Right renal pelvis (tissue), 4 donors: ENCODE measurements at regions not wholly inside any gene's neighbourhood (a gene's known extent, or its start where the extent isn't known, plus 50 kb on each side); places are given as distances from the start of the nearest gene placed in this dataset.
"Not testable (repeated sequence)": the region's sequence is repeated elsewhere in the genome, so short reads cannot be mapped to it uniquely, and the experiment has no call there.

ENCODE experiments used
- DNase-seq, 4 donors: peaks; one replicate each; pipeline ENCODE4 v3.0.0-alpha.2; 2013; ENCODE audit warnings: low read depth in 4 of 4, low spot score in 3 of 4, missing footprints in 1 of 4

DNA sequence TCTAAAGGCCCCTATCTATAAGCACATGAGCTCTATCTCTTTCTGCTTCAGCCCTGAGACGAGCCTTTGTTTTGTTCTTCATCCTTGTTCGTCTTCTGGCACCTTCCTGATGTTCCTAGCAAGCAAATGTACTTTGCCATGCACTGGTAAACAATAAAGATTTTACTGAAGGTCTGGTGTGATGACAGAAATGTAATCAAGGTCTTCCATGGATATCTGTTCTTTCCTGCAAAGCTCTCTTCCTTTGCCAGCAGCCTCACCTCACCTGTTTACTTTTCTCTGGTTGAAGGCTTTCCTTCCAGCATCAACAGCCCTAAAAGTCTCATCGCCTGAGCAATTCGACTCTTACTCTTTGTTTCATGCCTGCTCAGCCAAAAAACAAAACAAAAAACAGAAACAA is 330.3 kb downstream of the PCNX1 start:
- no peak for DNase-seq

DNA sequence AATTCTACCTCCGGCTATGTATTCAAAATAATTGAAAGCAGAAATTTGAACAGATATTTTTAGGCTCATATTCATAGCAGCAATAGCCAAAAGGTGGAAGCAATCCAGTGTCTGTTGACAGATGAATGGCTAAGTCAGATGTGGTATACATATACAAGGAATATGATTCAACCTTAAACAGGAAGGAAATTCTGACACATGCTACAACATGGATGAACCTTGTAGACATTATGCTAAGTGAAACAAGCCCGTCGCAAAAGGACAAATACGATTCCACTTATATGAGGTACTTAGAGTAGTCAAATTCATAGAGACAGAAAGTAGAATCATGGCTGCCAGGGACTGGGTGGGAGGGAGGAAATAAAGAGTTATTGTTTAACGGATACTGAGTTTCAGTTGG is 331.6 kb downstream of the PCNX1 start:
- DNase-seq: no peak

DNA sequence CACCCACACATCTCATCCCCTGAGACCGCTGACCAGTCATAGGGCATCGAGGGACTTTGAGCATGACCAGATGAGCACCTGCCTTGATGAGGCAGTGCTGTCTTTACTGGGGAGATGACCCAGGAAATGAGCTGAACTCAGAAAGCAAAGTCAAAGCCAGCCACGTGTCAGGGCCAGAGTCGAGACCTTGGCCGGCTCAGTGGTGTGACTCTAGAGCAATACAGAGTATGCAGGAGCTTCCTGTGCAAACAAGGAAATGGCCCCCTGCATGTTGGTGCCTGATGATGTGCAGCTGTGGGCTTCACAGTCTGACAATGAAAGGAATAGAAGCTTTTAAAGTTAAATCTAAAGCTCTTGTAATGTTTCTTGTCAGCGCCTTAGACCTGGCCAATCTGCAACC is 332.9 kb downstream of the PCNX1 start:
- DNase-seq: no peak

DNA sequence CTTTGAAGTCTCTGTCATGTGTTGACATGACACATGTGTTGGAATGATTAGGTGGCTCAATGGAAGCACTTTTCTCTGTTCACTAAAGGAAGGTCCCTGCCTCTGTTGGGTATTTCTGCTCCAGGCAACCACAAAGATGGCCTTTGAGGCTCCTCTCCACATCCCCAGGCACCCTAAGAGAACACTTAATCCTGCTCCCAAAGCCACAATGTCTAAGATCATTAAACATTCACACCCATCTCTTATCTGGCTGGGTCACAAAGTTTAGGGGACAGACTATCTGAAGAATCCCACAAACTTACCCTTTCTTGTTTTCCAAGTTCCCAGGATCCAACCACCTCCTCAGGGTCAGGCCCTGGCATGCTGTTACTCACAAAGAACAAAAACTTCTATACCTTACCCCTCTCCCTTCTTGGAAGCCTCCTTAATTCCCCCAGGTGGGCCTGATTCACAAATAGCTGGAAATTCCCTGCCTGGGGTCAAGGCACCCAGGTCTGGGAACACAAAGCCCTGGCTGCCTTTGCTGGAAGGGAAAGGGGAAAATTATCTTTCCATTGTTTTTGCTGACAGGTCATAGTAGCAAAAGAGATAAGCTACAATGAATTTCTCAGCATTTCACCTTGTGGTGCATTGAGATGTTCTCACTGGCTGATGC is 333.7 kb downstream of the PCNX1 start:
- no peak for DNase-seq

DNA sequence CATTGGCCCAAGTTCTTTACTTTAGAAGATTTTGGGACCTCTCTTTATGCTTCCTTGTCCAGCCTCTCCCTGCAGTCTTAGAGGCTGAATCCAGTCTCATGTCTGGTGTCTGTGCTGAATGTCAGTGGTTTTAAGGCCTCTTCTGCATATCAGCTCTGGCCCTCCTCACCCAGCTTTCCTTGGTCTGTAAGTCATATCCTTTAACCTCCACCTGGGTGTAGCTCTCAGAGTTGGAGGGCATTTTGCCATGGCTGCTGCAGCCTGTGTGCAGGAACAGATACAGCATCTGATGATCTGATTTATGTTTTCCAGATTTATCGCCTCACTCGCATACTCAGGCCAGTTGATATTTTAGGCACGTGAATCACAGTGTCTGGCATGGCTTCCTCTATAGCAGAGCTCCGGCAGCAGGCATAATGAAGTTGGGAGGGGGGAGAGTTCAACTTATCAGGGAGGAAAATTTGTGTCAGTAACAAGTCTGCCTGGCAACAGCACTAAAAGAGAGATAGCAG is 335.0 kb downstream of the PCNX1 start:
- DNase-seq: no peak

DNA sequence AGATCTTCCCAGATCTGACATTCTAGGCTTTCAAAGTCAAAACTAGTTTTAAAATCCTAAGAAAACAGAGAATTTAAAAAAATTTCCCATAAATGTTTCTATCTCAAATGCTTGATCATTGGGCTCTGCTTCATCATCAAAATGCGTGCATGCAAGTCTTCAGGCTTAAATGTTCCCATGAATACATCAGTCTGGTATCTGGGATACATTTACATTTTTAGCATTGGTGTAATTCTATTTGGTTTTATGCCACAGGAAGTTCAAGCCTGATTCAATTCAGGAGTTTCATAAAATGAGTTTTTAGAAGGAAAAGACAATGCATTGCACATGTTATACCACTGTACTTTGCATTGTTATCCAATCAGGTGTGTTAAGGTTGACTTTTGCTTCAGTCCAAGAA is 336.4 kb downstream of the PCNX1 start:
- DNase-seq: no peak

DNA sequence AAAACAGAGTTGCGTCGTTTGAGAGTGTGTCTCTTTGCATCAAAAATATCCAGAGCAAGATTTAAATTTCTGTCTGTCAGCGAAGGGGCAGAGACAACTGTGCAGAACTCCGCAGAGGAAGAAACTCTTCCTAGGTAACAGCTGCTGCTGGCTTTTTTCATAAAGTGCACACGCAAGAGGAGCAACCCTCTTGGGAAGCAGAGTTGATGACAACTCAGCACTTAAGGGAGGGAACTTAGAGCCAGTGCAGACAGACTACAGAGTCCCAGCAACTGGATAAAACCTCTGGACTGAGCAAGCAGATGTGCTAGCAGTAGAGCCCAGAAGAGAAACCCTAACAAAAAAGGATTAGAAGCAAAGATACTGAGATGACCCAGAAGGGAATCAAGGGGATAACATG is 337.1 kb downstream of the PCNX1 start:
- DNase-seq: no peak

DNA sequence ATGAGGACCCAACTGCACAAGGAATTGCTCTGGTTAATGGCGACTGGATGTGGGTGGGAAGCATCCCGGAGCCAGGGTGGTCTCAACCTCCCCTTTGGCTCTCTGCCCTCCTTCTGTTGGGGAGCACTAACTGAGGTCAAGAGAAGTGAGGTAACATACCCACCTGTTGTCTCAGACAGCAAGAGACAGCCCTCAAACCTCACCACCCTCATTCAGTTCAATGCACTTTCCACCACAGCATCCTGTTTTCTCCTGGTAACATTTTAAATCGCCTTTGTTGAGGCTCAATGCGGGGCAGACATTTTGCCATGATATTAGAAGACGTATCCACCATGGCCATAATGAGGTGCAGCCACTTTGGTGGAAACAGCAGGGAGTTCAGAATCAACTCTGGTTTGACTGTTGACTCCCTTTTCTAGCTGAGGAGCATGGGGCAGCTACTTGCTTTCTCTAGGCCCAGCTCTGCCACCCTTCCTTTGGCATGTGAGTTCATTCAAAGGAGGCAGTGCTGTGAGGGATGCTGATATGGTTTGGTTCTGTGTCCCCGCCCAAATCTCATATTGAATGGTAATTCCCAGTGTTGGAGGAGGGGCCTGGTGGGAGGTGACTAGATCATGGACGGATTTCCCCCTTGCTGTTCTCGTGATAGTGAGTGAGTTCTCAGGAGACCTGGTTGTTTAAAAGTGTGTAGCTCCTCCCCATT is 338.6 kb downstream of the PCNX1 start:
- DNase-seq: no peak

DNA sequence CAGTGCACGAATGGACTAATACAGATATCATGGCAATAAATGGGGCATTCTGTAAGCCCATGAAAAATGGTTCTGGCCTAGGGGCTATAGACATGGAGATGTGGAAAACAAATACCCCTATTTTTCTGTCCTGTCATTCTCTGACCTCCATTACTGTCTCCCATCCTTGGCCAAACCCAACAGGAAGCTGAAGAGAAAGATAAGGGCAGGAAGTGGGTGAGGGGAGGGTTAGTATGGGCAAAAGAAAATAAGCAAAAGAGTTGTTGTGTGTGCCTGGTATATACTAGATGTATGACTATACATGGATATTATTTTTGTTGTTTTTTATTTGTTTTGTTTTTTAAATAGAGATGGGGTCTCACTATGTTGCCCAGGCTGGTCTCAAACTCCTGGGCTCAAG is 339.3 kb downstream of the PCNX1 start:
- no peak for DNase-seq

DNA sequence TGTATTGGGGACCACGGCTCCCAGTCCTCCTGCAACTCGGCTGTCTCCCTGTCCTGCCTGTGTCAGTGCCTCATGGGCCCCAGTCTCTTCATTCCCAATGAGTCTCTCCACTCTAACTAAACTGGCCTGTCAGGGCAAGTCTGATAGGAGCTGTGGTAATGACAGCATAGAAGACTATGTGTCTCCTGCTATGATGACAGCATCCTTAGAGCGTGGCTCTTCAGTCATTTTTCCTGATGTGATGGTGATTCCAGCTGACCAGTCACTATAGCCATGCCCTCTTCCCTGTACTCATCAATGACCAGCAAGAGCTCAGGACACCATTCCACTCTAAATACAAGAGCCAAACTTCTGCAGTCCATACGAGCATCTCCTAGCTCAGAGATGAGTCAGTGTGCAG is 339.8 kb downstream of the PCNX1 start:
- DNase-seq: no peak

DNA sequence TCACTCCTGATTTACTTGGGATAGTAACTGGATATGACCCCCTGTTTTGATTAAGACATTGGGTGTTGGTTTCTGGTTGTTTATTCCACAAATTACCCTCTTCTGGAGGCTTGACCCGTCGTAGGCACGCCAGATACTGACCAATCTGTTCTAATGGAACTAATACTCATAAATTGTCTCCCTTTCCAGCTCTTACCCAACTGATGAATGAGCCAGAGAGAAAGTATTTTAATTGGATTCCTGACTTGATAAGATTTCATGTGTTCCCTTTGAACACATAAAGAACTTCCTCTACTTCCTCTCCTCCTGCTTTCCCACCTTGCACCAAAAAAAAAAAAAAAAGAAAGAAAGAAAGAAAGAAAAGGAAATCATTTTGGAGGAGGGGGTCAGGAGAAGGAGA is 340.9 kb downstream of the PCNX1 start:
- no peak for DNase-seq

DNA sequence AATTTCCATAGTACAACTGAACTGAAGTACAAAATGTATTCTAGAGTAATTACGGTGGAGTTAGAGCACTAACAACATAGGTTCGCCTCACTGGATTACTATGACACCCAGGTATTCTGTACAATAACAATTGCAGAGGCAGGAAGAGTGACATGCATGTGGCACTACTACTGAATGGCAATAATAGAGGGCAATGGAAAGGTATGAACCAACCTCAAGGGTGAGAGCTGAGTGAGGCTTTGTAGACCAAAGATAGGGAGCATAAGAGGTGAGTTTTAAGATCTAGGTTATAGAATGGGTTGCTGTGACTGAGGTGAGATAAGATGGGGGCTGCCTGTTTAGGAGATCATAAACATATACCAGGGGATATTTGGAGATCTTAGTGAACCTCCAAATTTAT is 343.1 kb downstream of the PCNX1 start:
- no peak for DNase-seq

DNA sequence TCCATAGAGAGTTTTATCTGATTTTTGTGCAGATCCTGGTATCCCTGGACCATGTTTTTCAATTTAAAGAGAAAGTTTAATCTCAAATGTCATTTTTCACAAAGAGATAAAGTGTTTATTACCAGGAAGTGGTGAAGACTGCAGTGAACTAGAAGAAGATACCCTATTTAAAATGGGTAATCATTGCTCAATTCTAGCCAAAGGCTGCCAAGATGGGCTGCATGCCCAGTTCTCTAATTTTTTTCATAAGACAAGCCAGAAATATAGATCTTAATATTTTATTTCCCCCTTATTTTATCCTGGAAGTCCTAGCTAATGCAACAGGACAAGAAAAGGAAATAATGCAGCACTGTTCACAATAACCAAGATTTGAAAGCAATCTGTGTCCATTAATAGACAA is 343.5 kb downstream of the PCNX1 start:
- DNase-seq: no peak

DNA sequence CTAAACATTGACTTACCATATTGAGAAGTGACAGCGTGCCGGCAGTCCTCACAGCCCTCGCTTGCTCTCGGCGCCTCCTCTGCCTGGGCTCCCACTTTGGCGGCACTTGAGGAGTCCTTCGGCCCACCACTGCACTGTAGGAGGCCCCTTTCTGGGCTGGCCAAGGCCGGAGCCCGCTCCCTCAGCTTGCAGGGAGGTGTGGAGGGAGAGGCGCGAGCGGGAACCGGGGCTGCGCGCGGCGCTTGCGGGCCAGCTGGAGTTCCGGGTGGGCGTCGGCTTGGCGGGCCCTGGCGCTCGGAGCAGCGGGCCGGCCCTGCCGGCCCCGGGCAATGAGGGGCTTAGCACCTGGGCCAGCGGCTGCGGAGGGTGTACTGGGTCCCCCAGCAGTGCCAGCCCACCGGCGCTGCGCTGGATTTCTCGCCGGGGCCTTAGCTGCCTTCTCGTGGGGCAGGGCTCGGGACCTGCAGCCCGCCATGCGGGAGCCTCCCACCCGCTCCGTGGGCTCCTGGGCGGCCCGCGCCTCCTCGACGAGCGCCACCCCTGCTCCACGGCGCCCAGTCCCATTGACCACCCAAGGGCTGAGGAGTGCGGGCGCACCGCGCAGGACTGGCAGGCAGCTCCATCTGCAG is 346.9 kb downstream of the PCNX1 start:
- DNase-seq: not testable (repeated sequence)

DNA sequence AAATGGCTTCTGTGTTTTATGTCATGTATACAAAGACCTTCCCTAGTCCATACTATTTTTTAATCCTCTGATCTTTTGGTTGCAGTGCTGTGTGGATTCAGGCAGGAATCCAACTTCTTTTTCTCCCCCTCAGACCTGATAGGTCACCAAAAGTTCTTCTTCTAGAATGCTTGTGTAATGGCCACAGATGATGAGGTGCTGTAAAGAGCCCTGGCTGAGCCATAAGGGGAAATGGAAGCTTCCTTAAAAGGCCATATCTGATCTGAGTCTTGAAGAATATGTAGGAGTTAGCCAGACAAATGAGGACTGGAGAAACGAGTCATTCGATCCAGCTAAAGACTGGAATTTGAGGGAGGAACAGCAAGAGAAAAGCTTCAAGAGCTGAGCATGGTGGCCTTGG is 353.9 kb downstream of the PCNX1 start:
- no peak for DNase-seq

DNA sequence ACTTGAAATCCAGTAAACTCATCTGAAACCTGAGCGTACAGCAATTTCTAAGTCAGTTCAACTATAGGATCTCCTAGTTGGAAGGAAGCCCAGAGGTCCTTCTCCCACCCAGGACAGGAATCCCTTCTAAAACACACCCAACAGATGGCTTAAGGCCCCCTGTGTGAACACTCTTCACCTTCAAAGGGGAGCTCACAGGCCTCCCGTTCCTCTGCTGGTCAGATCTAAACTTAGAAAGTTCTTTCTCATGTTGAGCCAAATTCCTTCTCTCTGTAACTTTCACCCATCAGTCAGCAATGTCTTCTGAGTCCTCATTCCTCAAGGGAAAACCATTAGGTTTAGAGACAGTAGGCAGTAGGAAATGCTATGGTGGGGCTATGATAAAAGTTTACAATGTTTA is 355.2 kb downstream of the PCNX1 start:
- DNase-seq: no peak

DNA sequence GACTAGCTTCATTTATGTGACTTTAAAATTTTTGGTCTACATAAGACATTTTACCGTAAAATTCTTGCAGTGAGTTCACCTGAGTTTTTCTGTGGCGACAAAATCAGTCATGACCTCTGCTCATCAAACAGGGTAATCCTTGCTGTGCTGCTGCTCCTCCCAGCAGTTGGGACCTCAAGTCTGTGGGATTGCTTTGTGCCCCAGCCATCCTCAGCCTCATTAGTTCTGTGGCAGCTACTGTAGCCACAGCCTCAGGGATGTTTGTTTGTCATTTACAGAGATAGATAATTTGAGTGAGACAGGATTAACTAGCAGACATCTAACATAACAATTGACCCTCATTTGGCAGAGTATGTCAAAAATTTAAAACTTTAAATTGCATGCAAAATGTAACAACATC is 357.0 kb downstream of the PCNX1 start:
- no peak for DNase-seq

DNA sequence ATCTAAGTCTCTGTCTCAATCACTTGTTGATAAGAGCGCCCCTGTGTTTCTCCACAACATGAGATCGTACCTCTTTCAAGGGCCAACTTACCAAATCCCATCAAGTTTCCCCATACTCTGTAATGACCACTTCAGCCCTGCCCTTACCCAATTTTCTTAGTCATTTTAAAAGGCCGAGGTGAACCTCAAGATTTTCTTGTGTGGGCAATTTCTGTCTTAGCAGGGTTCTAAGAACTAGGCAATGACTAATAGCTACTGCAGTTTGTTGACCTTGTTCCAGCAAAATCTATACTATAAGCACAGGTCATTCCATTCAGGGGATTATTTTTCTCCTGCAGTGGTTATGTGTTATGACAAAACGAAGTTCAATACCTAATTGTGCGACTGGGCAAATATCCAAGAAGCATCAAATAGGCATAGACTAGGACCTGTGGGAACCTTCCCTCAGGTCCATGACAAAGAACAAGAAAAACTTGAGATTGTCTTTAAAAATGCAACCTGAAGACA is 359.8 kb downstream of the PCNX1 start:
- no peak for DNase-seq

DNA sequence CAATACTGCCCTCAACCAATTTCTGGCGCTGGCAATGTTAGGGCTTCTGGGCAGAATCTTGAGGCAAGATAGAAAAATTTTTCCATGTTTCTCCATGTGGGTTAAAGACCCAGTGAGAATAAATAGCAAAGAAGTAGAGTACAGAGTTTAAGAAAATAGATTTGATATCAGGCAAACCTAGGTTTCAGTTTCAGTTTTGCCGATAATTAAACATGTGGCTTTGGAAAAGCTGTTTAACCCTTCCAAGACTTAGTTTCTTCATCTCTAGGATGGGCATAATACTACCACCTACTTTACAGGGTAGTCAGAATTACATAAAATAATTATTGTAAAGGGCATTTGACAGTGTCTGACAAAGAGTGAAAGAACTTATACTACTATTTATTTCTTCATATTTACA is 360.4 kb downstream of the PCNX1 start:
- no peak for DNase-seq

DNA sequence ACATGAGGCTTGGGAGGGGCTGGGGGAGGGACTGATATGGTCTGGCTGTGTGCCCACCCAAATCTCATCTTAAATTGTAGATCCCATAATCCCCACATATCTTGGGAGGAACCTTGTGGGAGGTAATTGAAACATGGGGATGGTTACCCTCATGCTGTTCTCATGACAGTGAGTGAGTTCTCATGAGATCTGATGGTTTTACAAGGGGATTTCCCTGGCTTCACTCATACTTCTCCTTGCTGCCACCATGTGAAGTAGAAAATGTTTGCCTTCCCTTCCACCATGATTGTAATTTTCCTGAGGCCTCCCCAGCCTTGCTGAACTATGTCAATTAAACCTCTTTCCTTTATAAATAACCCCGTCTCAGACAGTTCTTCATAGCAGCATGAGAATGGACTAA is 362.9 kb downstream of the PCNX1 start:
- no peak for DNase-seq

DNA sequence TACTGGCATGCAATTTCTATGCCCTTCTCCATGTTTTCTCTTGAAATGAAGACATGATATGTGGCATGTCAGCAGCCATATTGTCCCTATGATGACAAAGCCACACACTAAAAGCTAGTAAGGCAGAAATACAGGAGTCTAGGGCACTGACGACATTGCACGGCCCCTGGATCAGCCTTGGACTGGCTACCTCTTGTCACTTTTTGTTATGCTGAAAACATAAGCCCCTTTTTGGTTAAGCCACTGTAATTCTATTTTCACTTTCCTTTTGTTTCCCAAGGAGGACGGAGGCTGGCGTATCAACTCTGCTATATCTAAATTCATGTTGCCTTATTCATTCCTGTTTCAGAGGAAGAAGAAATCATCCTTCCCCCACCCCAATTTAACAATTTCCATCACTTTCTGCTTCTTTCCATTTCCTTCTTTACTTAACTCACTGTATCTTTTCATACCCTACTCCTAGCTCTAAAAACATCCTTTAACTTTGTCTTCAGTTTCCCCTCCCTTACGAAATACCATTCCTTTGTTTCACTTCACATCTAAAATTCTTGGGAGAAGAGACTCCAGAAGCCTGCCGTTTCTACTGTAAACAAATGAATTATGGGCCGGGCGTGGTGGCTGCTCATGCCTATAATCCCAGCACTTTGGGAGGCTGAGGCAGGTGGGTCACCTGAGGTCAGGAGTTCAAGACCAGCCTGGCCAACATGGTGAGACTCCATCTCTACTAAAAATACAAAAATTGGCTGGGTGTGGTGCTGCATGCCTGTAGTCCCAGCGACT is 364.1 kb downstream of the PCNX1 start:
- no peak for DNase-seq
